ENCODE measurements at regions not wholly inside any gene's neighbourhood (a gene's known extent, or its start where the extent isn't known, plus 50 kb on each side); places are given as distances from the start of the nearest gene placed in this dataset.

DNA sequence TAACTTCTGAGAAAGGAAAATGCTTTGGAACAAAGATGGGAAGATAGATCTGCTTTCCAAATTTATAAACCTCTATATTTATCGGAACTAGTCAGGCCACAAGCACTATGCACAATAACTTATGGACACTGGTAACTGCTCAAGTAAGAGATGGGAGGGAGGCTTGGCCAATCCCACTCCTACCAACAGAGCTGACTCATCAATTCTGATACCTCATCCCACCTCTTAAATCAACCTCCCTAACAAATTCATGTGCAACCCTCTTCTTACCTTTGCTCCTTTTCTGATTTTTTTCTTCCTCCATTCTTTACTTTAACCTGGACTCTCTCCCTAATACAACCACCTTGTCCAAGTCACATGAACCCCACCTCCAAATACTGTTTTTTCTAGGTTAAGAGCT lies 289.9 kb upstream of the FAM241A start:
- TF ChIP-seq, protein P1, sequence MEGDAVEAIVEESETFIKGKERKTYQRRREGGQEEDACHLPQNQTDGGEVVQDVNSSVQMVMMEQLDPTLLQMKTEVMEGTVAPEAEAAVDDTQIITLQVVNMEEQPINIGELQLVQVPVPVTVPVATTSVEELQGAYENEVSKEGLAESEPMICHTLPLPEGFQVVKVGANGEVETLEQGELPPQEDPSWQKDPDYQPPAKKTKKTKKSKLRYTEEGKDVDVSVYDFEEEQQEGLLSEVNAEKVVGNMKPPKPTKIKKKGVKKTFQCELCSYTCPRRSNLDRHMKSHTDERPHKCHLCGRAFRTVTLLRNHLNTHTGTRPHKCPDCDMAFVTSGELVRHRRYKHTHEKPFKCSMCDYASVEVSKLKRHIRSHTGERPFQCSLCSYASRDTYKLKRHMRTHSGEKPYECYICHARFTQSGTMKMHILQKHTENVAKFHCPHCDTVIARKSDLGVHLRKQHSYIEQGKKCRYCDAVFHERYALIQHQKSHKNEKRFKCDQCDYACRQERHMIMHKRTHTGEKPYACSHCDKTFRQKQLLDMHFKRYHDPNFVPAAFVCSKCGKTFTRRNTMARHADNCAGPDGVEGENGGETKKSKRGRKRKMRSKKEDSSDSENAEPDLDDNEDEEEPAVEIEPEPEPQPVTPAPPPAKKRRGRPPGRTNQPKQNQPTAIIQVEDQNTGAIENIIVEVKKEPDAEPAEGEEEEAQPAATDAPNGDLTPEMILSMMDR (IDR thresholded peaks at IDR 0.05), result no peak
- no peak for TF ChIP-seq EZH2 (IDR thresholded peaks at IDR 0.05; ENCODE audit: borderline replicate concordance, insufficient read depth, low read depth, low read length, poor library complexity, severe bottlenecking)

All from B cell (primary cell).